PC-3 (cell line): ENCODE measurements at regions not wholly inside any gene's neighbourhood (a gene's known extent, or its start where the extent isn't known, plus 50 kb on each side); places are given as distances from the start of the nearest gene placed in this dataset.

Experiments
- CTCF ChIP-seq: fragments of 300-600 bp; sonication (generic); conservative IDR thresholded peaks from 2 replicates; pipeline ENCODE4 v1.5.1; 2017; ENCODE audit warnings: antibody characterized with exemption, low read depth, mild to moderate bottlenecking, low read length
- EZH2 ChIP-seq: fragments of 300-600 bp; sonication (generic); IDR thresholded peaks from one replicate; pipeline ENCODE4 v1.6.1; 2017; ENCODE audit warnings: antibody characterized with exemption, mild to moderate bottlenecking, low read length; ENCODE audit not compliant: unreplicated experiment
- EZH2phosphoT487 ChIP-seq: fragments of 300-600 bp; sonication (generic); IDR thresholded peaks from 2 replicates; pipeline ENCODE4 v1.6.1; 2018; ENCODE audit warnings: mild to moderate bottlenecking, antibody characterized with exemption, low read length, borderline replicate concordance

GRCh38 chr6:8231956-8232355, 129.6 kb upstream of the EEF1E1 start:
- TF ChIP-seq CTCF (no peak), EZH2phosphoT487 (no peak), EZH2 (no peak)
